ENCODE measurements at regions not wholly inside any gene's neighbourhood (a gene's known extent, or its start where the extent isn't known, plus 50 kb on each side); places are given as distances from the start of the nearest gene placed in this dataset.
"Not testable (repeated sequence)": the region's sequence is repeated elsewhere in the genome, so short reads cannot be mapped to it uniquely, and the experiment has no call there.

DNA sequence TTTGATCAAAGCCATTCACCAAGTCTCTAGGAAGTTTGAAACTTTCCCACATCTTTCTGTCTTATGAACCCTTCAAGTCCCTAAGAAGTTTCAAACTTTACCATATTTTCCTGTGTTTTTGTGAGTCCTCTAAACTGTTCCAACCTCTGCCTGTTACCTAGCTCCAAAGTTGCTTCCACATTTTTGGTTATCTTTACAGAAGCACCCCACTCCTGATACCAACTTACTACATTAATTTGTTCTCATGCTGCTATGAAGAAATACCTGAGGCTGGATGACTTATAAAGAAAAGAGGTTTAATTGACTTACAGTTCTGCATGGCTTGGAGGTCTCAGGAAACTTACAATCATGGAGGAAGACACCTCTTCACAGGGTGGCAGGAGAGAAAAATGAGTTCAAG is 961.6 kb downstream of the LTN1 start:
- H2AFZ ChIP-seq; H3K9me2 ChIP-seq (ENCODE audit: insufficient read depth); H3K27ac ChIP-seq; H3K27me3 ChIP-seq (replicated peaks; ENCODE audit: insufficient read depth); H4K20me1 ChIP-seq (ENCODE audit: insufficient read depth); DNase-seq; H3K36me3 ChIP-seq (ENCODE audit: low read depth); H3F3A ChIP-seq (ENCODE audit: insufficient read depth); in situ Hi-C loops (cut with MboI); H3K79me2 ChIP-seq (ENCODE audit: insufficient read depth); H3K4me1 ChIP-seq (ENCODE audit: insufficient read depth); H3K4me2 ChIP-seq (ENCODE audit: unreplicated experiment); H3K4me3 ChIP-seq; H3K9me3 ChIP-seq (ENCODE audit: low read depth); H3K9ac ChIP-seq: not testable (repeated sequence)

DNA sequence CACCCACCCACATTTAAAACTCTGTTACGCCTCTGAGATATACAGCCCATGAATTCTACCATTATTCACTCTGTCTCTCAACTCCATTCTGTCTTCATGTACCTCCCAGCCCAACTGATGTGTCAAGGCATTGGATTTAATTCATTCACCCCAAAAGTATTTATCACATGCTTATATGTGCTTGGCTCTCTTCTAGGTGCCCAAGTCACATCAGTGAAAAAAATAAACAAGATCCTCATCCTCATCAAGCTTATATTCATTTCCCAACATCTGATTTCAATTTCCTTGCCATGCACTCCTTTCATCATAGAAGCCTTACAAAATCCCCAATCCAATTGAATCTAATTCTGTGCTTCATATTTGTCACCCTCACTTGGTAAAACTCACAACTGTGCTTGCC is 967.6 kb downstream of the LTN1 start:
- in situ Hi-C loops (cut with MboI), result no loop called here
- peak; percentile 14 for DNase-seq
- no peaks in the 10 kb centered on the region for H3K27me3 ChIP-seq (replicated peaks; ENCODE audit: insufficient read depth)
- H3K9me2 ChIP-seq (ENCODE audit: insufficient read depth), result no peaks in the 10 kb centered on the region
- no peak overlapping the region for H3K9ac ChIP-seq
- no peaks in the 10 kb centered on the region; the same call in 1 of the 2 replicates for H3K4me1 ChIP-seq (ENCODE audit: insufficient read depth)
- no peak overlapping the region for H2AFZ ChIP-seq
- no peak overlapping the region for H3K4me3 ChIP-seq
- no peaks in the 10 kb centered on the region for H3K79me2 ChIP-seq (ENCODE audit: insufficient read depth)
- no peaks in the 10 kb centered on the region for H3K36me3 ChIP-seq (ENCODE audit: low read depth)
- TF ChIP-seq EZH2phosphoT487 (IDR thresholded peaks at IDR 0.05; ENCODE audit: insufficient read depth, low read depth) (no peak), EZH2 (IDR thresholded peaks at IDR 0.05; ENCODE audit: insufficient read depth, poor library complexity, severe bottlenecking) (no peak)
- no peak overlapping the region for H3K27ac ChIP-seq
- H3K4me2 ChIP-seq (ENCODE audit: unreplicated experiment), result no peak overlapping the region
- H3F3A ChIP-seq (ENCODE audit: insufficient read depth), result no peaks in the 10 kb centered on the region
- H4K20me1 ChIP-seq (ENCODE audit: insufficient read depth), result no peaks in the 10 kb centered on the region
- WGBS, 2 experiments (ENCODE audit: low coverage in 1 of 2, low lambda C conversion rate in 2 of 2, missing lambda C conversion rate in 2 of 2), result 95 to 96% methylated on average over 1 of the region's 1 CpG
- H3K9me3 ChIP-seq (ENCODE audit: low read depth), result no peaks in the 10 kb centered on the region

DNA sequence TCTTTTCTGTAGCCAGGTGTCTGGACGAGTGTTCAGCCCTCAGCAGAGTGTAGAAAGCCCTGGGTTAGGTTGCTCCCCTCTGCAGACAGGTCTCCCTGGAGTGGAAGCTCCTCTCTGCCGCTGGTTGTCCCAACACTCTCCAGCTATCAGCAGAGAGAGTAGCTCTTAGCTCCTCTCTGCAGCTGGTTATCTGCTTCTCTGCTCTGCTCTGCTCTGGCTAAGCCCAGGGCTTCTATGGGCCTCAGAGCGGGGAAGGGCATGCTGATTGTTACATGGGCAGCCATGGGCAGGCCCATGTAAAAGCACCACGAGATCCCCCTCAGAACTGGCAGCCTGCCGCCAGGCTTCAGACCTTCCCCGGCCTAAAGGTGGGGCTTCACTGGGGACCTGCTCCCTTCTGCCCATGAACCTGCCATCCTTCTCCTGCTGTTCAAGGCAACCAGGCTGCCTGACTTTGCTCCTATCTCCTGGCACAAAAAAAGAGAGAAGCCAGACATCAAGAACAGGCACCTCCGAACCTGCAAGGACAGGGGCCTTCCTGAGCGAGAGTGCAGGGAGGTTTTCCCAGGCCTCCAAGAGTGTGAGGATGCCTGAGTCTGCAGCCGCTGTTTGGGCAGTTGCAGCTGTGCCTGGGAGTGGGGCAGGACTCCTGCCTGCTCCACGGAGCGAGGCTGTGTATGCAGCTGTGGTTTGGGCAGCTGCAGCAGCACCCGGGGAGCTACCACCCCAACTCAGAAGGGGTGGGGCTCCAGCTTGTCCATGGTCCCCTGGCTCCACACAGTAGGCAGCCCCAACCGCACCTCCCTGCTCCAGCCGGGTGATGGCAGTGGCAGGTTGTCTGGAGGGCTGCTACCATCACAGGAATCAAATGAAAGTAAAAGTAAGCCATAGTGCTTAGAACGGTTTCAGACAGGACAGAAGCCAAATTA is 973.7 kb downstream of the LTN1 start:
- DNase-seq, result no peak
- Histone ChIP-seq H3K27ac (no peak overlapping the region), H2AFZ (no peak overlapping the region), H3K79me2 (ENCODE audit: insufficient read depth) (no peaks in the 10 kb centered on the region), H3K9ac (no peak overlapping the region), H3K9me3 (ENCODE audit: low read depth) (no peaks in the 10 kb centered on the region), H3K4me1 (ENCODE audit: insufficient read depth) (peaks cover 3% of the 10 kb centered on the region; the same call in 1 of the 2 replicates), H3K4me2 (ENCODE audit: unreplicated experiment) (no peak overlapping the region), H3F3A (ENCODE audit: insufficient read depth) (no peaks in the 10 kb centered on the region), H3K9me2 (ENCODE audit: insufficient read depth) (no peaks in the 10 kb centered on the region), H3K4me3 (no peak overlapping the region), H3K36me3 (ENCODE audit: low read depth) (no peaks in the 10 kb centered on the region), H3K27me3 (replicated peaks; ENCODE audit: insufficient read depth) (no peaks in the 10 kb centered on the region), H4K20me1 (ENCODE audit: insufficient read depth) (no peaks in the 10 kb centered on the region)
- 77% methylated on average over 15 of the region's 15 CpGs for WGBS, 2 experiments (ENCODE audit: low coverage in 1 of 2, low lambda C conversion rate in 2 of 2, missing lambda C conversion rate in 2 of 2)
- in situ Hi-C loops (cut with MboI), result no loop called here
- TF ChIP-seq EZH2phosphoT487 (IDR thresholded peaks at IDR 0.05; ENCODE audit: insufficient read depth, low read depth), result no peak
- TF ChIP-seq EZH2 (IDR thresholded peaks at IDR 0.05; ENCODE audit: insufficient read depth, poor library complexity, severe bottlenecking), result no peak

DNA sequence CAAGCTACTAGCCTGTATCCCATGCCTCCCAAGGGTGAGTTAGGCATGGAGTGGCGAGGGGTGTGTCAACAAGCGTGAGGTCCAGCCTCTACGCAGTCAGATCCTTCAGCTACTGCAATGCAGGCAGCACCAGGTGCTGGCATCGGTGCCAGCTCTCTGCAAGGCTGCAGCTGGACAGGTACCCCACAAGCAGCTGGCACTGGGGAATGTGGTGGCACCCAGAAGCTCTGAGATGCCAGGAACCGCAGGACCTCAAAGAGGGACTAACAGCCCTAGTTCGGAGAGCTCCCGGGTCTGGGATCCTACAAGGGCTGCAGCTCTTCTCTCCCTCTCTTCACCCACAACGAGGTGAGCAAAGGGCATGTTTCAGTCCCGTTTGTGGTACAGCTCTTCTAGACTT is 974.5 kb downstream of the LTN1 start:
- Histone ChIP-seq H4K20me1 (ENCODE audit: insufficient read depth) (no peaks in the 10 kb centered on the region), H2AFZ (no peak overlapping the region), H3K36me3 (ENCODE audit: low read depth) (no peaks in the 10 kb centered on the region), H3K27ac (no peak overlapping the region), H3K9me2 (ENCODE audit: insufficient read depth) (no peaks in the 10 kb centered on the region), H3F3A (ENCODE audit: insufficient read depth) (no peaks in the 10 kb centered on the region), H3K9me3 (ENCODE audit: low read depth) (no peaks in the 10 kb centered on the region), H3K4me3 (no peak overlapping the region), H3K9ac (no peak overlapping the region), H3K79me2 (ENCODE audit: insufficient read depth) (no peaks in the 10 kb centered on the region), H3K4me1 (ENCODE audit: insufficient read depth) (peaks cover 3% of the 10 kb centered on the region; the same call in 1 of the 2 replicates), H3K27me3 (replicated peaks; ENCODE audit: insufficient read depth) (no peaks in the 10 kb centered on the region), H3K4me2 (ENCODE audit: unreplicated experiment) (no peak overlapping the region)
- TF ChIP-seq EZH2 (IDR thresholded peaks at IDR 0.05; ENCODE audit: insufficient read depth, poor library complexity, severe bottlenecking) (no peak), EZH2phosphoT487 (IDR thresholded peaks at IDR 0.05; ENCODE audit: insufficient read depth, low read depth) (no peak)
- in situ Hi-C loops (cut with MboI), result no loop called here
- WGBS, 2 experiments (ENCODE audit: low coverage in 1 of 2, low lambda C conversion rate in 2 of 2, missing lambda C conversion rate in 2 of 2), result 94% methylated on average over 9 of the region's 9 CpGs
- DNase-seq, result no peak

Measured in GM23248 (cell line).